ENCODE measurements at regions not wholly inside any gene's neighbourhood (a gene's known extent, or its start where the extent isn't known, plus 50 kb on each side); places are given as distances from the start of the nearest gene placed in this dataset.
"Not testable (repeated sequence)": the region's sequence is repeated elsewhere in the genome, so short reads cannot be mapped to it uniquely, and the experiment has no call there.

DNA sequence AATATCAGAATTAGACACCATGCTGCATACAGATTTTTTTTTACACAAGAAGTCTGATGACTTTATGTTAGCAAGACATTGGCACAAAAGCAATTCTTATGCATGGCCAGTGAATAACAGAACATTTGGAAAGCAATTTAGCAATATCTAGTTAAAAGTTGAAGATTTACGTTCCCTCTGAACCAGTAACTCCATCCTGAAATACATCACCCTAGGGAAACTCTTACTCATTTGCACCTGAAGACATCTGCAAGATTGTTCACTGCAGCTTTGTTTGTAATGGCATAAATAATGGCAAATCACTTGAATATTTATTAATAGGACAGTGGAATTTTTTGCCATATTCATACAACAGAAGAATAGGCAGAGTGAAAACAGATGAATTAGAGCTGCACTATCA is 670.0 kb upstream of the NOVA1 start:
- no peak overlapping the region for H3K27ac ChIP-seq
- H3K4me3 ChIP-seq (replicated peaks in 1 of 3), result no peak overlapping the region
- H3K9me3 ChIP-seq, result no peaks in the 10 kb centered on the region
- WGBS, 2 donors, result 70 to 80% methylated on average over 1 of the region's 1 CpG
- DNase-seq, result no peak
- intact Hi-C loops (cut with DNase I), result no loop called here
- TF ChIP-seq, protein P1, sequence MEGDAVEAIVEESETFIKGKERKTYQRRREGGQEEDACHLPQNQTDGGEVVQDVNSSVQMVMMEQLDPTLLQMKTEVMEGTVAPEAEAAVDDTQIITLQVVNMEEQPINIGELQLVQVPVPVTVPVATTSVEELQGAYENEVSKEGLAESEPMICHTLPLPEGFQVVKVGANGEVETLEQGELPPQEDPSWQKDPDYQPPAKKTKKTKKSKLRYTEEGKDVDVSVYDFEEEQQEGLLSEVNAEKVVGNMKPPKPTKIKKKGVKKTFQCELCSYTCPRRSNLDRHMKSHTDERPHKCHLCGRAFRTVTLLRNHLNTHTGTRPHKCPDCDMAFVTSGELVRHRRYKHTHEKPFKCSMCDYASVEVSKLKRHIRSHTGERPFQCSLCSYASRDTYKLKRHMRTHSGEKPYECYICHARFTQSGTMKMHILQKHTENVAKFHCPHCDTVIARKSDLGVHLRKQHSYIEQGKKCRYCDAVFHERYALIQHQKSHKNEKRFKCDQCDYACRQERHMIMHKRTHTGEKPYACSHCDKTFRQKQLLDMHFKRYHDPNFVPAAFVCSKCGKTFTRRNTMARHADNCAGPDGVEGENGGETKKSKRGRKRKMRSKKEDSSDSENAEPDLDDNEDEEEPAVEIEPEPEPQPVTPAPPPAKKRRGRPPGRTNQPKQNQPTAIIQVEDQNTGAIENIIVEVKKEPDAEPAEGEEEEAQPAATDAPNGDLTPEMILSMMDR (IDR thresholded peaks at IDR 0.05), result no peak
- no peak for TF ChIP-seq POLR2A (IDR thresholded peaks at IDR 0.05)
- H3K36me3 ChIP-seq, result no peaks in the 10 kb centered on the region
- H3K4me1 ChIP-seq, result no peaks in the 10 kb centered on the region
- H3K27me3 ChIP-seq, result no peaks in the 10 kb centered on the region

- Histone ChIP-seq H3K36me3 (no peaks in the 10 kb centered on the region), H3K9me3 (no peaks in the 10 kb centered on the region), H3K4me1 (no peaks in the 10 kb centered on the region), H3K27me3 (no peaks in the 10 kb centered on the region), H3K27ac (no peak overlapping the region), H3K4me3 (replicated peaks in 1 of 3) (no peak overlapping the region)
- DNase-seq, result no peak
- intact Hi-C loops (cut with DNase I), result no loop called here
- 72 to 76% methylated on average over 6 of the region's 6 CpGs for WGBS, 2 donors
- TF ChIP-seq POLR2A (IDR thresholded peaks at IDR 0.05), result no peak
- TF ChIP-seq, protein P1 (IDR thresholded peaks at IDR 0.05), result no peak
These were observed 672.9 kb upstream of the NOVA1 start for GRCh38 chr14:27270716-27271115.

GRCh38 chr14:27278341-27278740 is 680.5 kb upstream of the NOVA1 start:
- Histone ChIP-seq H3K27ac (no peak overlapping the region), H3K9me3 (no peaks in the 10 kb centered on the region), H3K4me3 (replicated peaks in 1 of 3) (no peak overlapping the region), H3K4me1 (no peaks in the 10 kb centered on the region), H3K27me3 (no peaks in the 10 kb centered on the region), H3K36me3 (no peaks in the 10 kb centered on the region)
- intact Hi-C loops (cut with DNase I), result no loop called here
- DNase-seq, result no peak
- WGBS, 2 donors, result 32 to 34% methylated on average over 2 of the region's 2 CpGs
- no peak for TF ChIP-seq POLR2A (IDR thresholded peaks at IDR 0.05)
- TF ChIP-seq, protein P1 (IDR thresholded peaks at IDR 0.05), result no peak

- Histone ChIP-seq H3K4me1 (no peaks in the 10 kb centered on the region), H3K27ac (no peak overlapping the region), H3K9me3 (no peaks in the 10 kb centered on the region), H3K27me3 (no peaks in the 10 kb centered on the region), H3K36me3 (no peaks in the 10 kb centered on the region), H3K4me3 (replicated peaks in 1 of 3) (no peak overlapping the region)
- DNase-seq, result no peak
- intact Hi-C loops (cut with DNase I), result no loop called here
- no peak for TF ChIP-seq POLR2A (IDR thresholded peaks at IDR 0.05)
- TF ChIP-seq, protein P1 (IDR thresholded peaks at IDR 0.05), result no peak
These were observed 707.7 kb upstream of the NOVA1 start for GRCh38 chr14:27305441-27305945.

DNA sequence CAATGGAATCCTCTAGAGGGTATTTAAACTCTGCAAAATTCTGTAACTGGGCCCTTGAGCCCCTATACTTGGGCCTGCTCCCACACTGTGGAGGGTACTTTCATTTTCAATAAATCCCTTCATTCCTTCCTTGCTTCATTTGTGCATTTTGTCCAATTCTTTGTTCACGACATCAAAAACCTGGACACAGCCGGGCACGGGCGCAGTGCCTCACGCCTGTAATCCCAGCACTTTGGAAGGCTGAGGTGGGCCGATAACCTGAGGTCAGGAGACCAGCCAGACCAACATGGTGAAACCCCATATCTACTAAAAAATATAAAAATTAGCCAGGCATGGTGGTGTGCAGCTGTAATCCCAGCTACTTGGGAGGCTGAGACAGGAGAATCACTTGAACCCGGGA is 714.9 kb upstream of the NOVA1 start:
- intact Hi-C loops (cut with DNase I); H3K27me3 ChIP-seq; H3K4me1 ChIP-seq; H3K36me3 ChIP-seq; H3K4me3 ChIP-seq (replicated peaks in 1 of 3); DNase-seq; H3K27ac ChIP-seq; H3K9me3 ChIP-seq: not testable (repeated sequence)
- WGBS, 2 donors, result 93 to 95% methylated on average over 7 of the region's 7 CpGs

GRCh38 chr14:27314231-27314630 is 716.4 kb upstream of the NOVA1 start:
- Histone ChIP-seq H3K9me3 (no peaks in the 10 kb centered on the region), H3K27ac (no peak overlapping the region), H3K27me3 (no peaks in the 10 kb centered on the region), H3K4me3 (replicated peaks in 1 of 3) (no peak overlapping the region), H3K36me3 (no peaks in the 10 kb centered on the region), H3K4me1 (no peaks in the 10 kb centered on the region)
- no peak for TF ChIP-seq POLR2A (IDR thresholded peaks at IDR 0.05)
- TF ChIP-seq, protein P1 (IDR thresholded peaks at IDR 0.05), result no peak
- no peak for DNase-seq
- intact Hi-C loops (cut with DNase I), result no loop called here

All from thyroid gland (tissue), 4 donors.